Neural cell (in vitro differentiated cells): ENCODE measurements at regions not wholly inside any gene's neighbourhood (a gene's known extent, or its start where the extent isn't known, plus 50 kb on each side); places are given as distances from the start of the nearest gene placed in this dataset.

Source experiments
- H2AFZ ChIP-seq: fragments of 200-600, 300-800 bp; sonication (generic), shearing (Covaris generic); 2 replicates; pipeline ENCODE4 v1.6.0; 2014; ENCODE audit warnings: low read depth, mild to moderate bottlenecking, antibody characterized with exemption, low read length, moderate library complexity
- H3F3A ChIP-seq: fragments of 200-600 bp; shearing (Covaris generic); 2 replicates; pipeline ENCODE4 v1.6.1; 2016; ENCODE audit warnings: mild to moderate bottlenecking, moderate library complexity, mixed read lengths, antibody characterized with exemption, low read length; ENCODE audit not compliant: insufficient read depth, poor library complexity, severe bottlenecking
- H3K27ac ChIP-seq: fragments of 200-600, 300-800 bp; sonication (generic), shearing (Covaris generic); 2 replicates; pipeline ENCODE4 v1.5.1; 2014; ENCODE audit warnings: mild to moderate bottlenecking, low read length, moderate library complexity
- H3K27me3 ChIP-seq: fragments of 300-800, 200-600 bp; sonication (generic), shearing (Covaris generic); 2 replicates; pipeline ENCODE4 v1.6.0; 2014; ENCODE audit warnings: mild to moderate bottlenecking, low read depth, low read length, moderate library complexity; ENCODE audit not compliant: insufficient read depth
- H3K36me3 ChIP-seq: fragments of 300-800, 200-600 bp; sonication (generic), shearing (Covaris generic); 2 replicates; pipeline ENCODE4 v1.5.1; 2014; ENCODE audit warnings: mild to moderate bottlenecking, antibody characterized with exemption, low read length, moderate library complexity; ENCODE audit not compliant: insufficient read depth
- H3K4me2 ChIP-seq: fragments of 300-800, 200-600 bp; sonication (generic), shearing (Covaris generic); 2 replicates; pipeline ENCODE4 v1.6.0; 2014; ENCODE audit warnings: mild to moderate bottlenecking, low read length
- H3K4me3 ChIP-seq: fragments of 300-800, 200-600 bp; sonication (generic), shearing (Covaris generic); 2 replicates; pipeline ENCODE4 v1.5.1; 2014; ENCODE audit warnings: mild to moderate bottlenecking, low read length, moderate library complexity
- H3K79me2 ChIP-seq: fragments of 200-600 bp; shearing (Covaris generic); replicated peaks from 2 replicates; pipeline ENCODE4 v1.6.0; 2014; ENCODE audit warnings: mild to moderate bottlenecking, low read length, moderate library complexity; ENCODE audit not compliant: insufficient read depth
- H3K9ac ChIP-seq: fragments of 300-800, 200-600 bp; sonication (generic), shearing (Covaris generic); 2 replicates; pipeline ENCODE4 v1.6.1; 2016; ENCODE audit warnings: mild to moderate bottlenecking, low read length, mixed read lengths
- H3K9me2 ChIP-seq: fragments of 200-600 bp; shearing (Covaris generic); 2 replicates; pipeline ENCODE4 v1.6.1; 2016; ENCODE audit warnings: mild to moderate bottlenecking, low read length, mixed read lengths; ENCODE audit not compliant: insufficient read depth
- H3K9me3 ChIP-seq: fragments of 200-600, 300-800 bp; sonication (generic), shearing (Covaris generic); 2 replicates; pipeline ENCODE4 v1.6.1; 2016; ENCODE audit warnings: mild to moderate bottlenecking, mixed run types, low read length, moderate library complexity, mixed read lengths
- H4K20me1 ChIP-seq: fragments of 200-600 bp; shearing (Covaris generic); 2 replicates; pipeline ENCODE4 v1.6.1; 2016; ENCODE audit warnings: mild to moderate bottlenecking, mixed run types; ENCODE audit not compliant: insufficient read depth
- CTCF ChIP-seq: fragments of 450-650 bp; IDR thresholded peaks from 2 replicates; pipeline ENCODE4 v1.5.1; 2014; ENCODE audit warnings: antibody characterized with exemption, mild to moderate bottlenecking, moderate library complexity; ENCODE audit not compliant: poor library complexity, severe bottlenecking
- EP300 ChIP-seq: fragments of 450-650 bp; conservative IDR thresholded peaks from 2 replicates; pipeline ENCODE4 v1.6.1; 2014; ENCODE audit warnings: antibody characterized with exemption, mild to moderate bottlenecking, moderate library complexity; ENCODE audit not compliant: poor library complexity, severe bottlenecking
- EZH2 ChIP-seq: fragments of 200-600, 300-800 bp; shearing (Covaris generic), sonication (generic); IDR thresholded peaks from 2 replicates; pipeline ENCODE4 v1.6.1; 2014; ENCODE audit warnings: antibody characterized with exemption, low read length, borderline replicate concordance, mild to moderate bottlenecking; ENCODE audit not compliant: insufficient read depth, poor library complexity, severe bottlenecking
- MXI1 ChIP-seq: fragments of 450-650 bp; conservative IDR thresholded peaks from 2 replicates; pipeline ENCODE4 v1.6.1; 2014; ENCODE audit warnings: antibody characterized with exemption, mild to moderate bottlenecking; ENCODE audit not compliant: poor library complexity, severe bottlenecking
- POLR2AphosphoS5 ChIP-seq: IDR thresholded peaks from 2 replicates; pipeline ENCODE4 v1.6.1; 2012
- RAD21 ChIP-seq: fragments of 450-650 bp; conservative IDR thresholded peaks from 2 replicates; pipeline ENCODE4 v1.6.1; 2014; ENCODE audit warnings: antibody characterized with exemption, mild to moderate bottlenecking, moderate library complexity
- SMC3 ChIP-seq: fragments of 450-650 bp; conservative IDR thresholded peaks from 2 replicates; pipeline ENCODE4 v1.6.1; 2014; ENCODE audit warnings: antibody characterized with exemption, mild to moderate bottlenecking, moderate library complexity; ENCODE audit not compliant: poor library complexity
- TAF1 ChIP-seq: IDR thresholded peaks from 2 replicates; pipeline ENCODE4 v1.6.1; 2012; ENCODE audit warnings: low read depth
- TF ChIP-seq, protein P1 (sequence below): IDR thresholded peaks from 2 replicates; pipeline ENCODE4 v1.6.1; 2012; ENCODE audit warnings: borderline replicate concordance

- no peak for TF ChIP-seq TAF1
- no peak for TF ChIP-seq EP300
- TF ChIP-seq EZH2: no peak
- no peak for TF ChIP-seq RAD21
- TF ChIP-seq POLR2AphosphoS5: no peak
- no peak for TF ChIP-seq SMC3
- TF ChIP-seq MXI1: no peak
- TF ChIP-seq, protein P1, sequence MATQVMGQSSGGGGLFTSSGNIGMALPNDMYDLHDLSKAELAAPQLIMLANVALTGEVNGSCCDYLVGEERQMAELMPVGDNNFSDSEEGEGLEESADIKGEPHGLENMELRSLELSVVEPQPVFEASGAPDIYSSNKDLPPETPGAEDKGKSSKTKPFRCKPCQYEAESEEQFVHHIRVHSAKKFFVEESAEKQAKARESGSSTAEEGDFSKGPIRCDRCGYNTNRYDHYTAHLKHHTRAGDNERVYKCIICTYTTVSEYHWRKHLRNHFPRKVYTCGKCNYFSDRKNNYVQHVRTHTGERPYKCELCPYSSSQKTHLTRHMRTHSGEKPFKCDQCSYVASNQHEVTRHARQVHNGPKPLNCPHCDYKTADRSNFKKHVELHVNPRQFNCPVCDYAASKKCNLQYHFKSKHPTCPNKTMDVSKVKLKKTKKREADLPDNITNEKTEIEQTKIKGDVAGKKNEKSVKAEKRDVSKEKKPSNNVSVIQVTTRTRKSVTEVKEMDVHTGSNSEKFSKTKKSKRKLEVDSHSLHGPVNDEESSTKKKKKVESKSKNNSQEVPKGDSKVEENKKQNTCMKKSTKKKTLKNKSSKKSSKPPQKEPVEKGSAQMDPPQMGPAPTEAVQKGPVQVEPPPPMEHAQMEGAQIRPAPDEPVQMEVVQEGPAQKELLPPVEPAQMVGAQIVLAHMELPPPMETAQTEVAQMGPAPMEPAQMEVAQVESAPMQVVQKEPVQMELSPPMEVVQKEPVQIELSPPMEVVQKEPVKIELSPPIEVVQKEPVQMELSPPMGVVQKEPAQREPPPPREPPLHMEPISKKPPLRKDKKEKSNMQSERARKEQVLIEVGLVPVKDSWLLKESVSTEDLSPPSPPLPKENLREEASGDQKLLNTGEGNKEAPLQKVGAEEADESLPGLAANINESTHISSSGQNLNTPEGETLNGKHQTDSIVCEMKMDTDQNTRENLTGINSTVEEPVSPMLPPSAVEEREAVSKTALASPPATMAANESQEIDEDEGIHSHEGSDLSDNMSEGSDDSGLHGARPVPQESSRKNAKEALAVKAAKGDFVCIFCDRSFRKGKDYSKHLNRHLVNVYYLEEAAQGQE: no peak
- no peak for TF ChIP-seq CTCF
- no peaks in the 10 kb centered on the region for H3F3A ChIP-seq
- H3K4me3 ChIP-seq: no peak overlapping the region
- no peaks in the 10 kb centered on the region for H4K20me1 ChIP-seq
- no peaks in the 10 kb centered on the region for H3K36me3 ChIP-seq
- H3K9ac ChIP-seq: no peak overlapping the region
- H3K9me3 ChIP-seq: no peaks in the 10 kb centered on the region
- no peaks in the 10 kb centered on the region for H3K9me2 ChIP-seq
- no peak overlapping the region for H3K4me2 ChIP-seq
- no peak overlapping the region for H3K27ac ChIP-seq
- H3K27me3 ChIP-seq: no peaks in the 10 kb centered on the region
- H3K79me2 ChIP-seq: no peaks in the 10 kb centered on the region
- H2AFZ ChIP-seq: no peak overlapping the region
Observed at GRCh38 chr3:22966349-22966748, 236.8 kb upstream of the UBE2E2 start.

DNA sequence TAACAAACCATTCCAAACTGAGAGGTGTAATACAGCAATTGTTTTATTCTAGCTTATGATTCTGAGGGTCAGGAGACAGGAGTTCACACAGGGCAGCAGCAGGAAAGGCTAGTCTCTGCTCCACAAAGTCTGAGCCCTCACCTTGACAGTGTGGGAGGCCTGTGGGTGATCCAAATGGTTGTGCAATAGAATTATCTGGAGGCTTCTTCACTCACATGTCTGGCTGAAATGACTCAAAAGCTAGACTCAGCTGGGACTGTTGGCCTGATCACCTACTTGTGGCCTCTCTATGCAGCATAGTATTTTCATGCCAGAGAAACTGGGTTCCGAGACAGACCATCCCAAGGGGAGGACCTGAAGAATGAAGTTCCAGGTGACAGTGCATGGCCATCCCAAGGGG lies 233.9 kb upstream of the UBE2E2 start:
- H3K9me3 ChIP-seq: no peaks in the 10 kb centered on the region
- no peaks in the 10 kb centered on the region for H4K20me1 ChIP-seq
- H3K9me2 ChIP-seq: no peaks in the 10 kb centered on the region
- H3K4me3 ChIP-seq: no peak overlapping the region
- H3K9ac ChIP-seq: no peak overlapping the region
- no peaks in the 10 kb centered on the region for H3K27me3 ChIP-seq
- TF ChIP-seq EP300 (no peak), CTCF (no peak), MXI1 (no peak), RAD21 (no peak), EZH2 (no peak), TAF1 (no peak), SMC3 (no peak)
- TF ChIP-seq, protein P1: no peak
- no peak overlapping the region for H2AFZ ChIP-seq
- no peak overlapping the region for H3K27ac ChIP-seq
- H3K4me2 ChIP-seq: no peak overlapping the region
- no peaks in the 10 kb centered on the region for H3F3A ChIP-seq
- H3K36me3 ChIP-seq: no peaks in the 10 kb centered on the region
- H3K79me2 ChIP-seq: no peaks in the 10 kb centered on the region
